HG03097 (cell line): ENCODE measurements at regions not wholly inside any gene's neighbourhood (a gene's known extent, or its start where the extent isn't known, plus 50 kb on each side); places are given as distances from the start of the nearest gene placed in this dataset.
A peak's percentile ranks its signal among the peaks of the same experiment; 100 is the strongest.
"Not testable (repeated sequence)": the region's sequence is repeated elsewhere in the genome, so short reads cannot be mapped to it uniquely, and the experiment has no call there.

Source experiments
- ATAC-seq: cut with Tn5 transposase; IDR thresholded peaks from one replicate; pipeline ENCODE4 v1.9.1; 2021; ENCODE audit not compliant: unreplicated experiment, low FRiP score

DNA sequence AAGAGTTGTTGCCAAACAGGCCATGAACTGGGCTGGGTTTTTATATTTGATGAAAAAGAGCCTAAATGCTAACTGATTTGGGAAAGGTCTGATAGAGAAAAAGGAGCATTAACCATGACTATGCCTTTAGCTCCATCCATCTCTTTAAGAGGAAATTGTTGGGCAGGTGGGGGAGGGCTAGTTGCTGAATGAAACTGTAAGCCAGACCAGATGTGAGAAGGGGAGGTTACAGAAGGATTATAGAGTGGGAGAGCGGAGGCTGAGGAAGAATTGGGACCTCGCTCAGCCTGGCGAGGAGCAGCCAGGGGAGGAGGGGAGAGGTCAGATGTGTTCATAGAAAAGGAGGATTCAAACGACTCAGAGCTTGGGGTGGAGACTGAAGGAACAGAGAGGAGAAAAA lies 74.9 kb upstream of the OTUD4 start:
- not testable (repeated sequence) for ATAC-seq

DNA sequence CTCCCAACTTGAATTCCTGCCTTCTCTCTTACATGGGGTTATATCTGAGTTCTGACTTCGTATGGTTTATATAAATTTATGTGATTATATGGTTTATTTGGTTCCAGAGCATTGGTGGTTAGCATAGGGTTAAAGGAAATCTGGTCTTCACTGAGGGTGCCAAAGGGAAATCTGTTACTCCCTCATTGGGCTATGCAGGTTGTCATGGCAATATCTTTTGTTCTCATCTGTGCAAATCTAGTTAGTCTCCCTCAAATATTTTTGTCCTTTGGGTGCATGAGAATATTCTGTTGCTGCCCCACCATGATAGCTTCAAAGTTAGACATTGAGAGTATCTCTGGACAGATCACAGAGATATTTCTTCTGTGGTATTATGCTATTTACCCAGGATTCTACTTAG lies 71.8 kb upstream of the OTUD4 start:
- no peak for ATAC-seq

GRCh38 chr4:145251391-145251790 lies 71.0 kb upstream of the OTUD4 start:
- ATAC-seq = no peak

- ATAC-seq = no peak
Measured at GRCh38 chr4:145248971-145249370, 68.6 kb upstream of the OTUD4 start.

- ATAC-seq = no peak
Measured at GRCh38 chr4:145248502-145248901, 68.1 kb upstream of the OTUD4 start.

GRCh38 chr4:145234091-145234706 lies 53.8 kb upstream of the OTUD4 start:
- peak; percentile 99 for ATAC-seq

GRCh38 chr4:145231906-145232700 lies 51.7 kb upstream of the OTUD4 start:
- no peak for ATAC-seq

GRCh38 chr4:145230726-145231125 lies 50.3 kb upstream of the OTUD4 start:
- ATAC-seq = no peak
